22Rv1 (cell line): ENCODE measurements at regions not wholly inside any gene's neighbourhood (a gene's known extent, or its start where the extent isn't known, plus 50 kb on each side); places are given as distances from the start of the nearest gene placed in this dataset.

Experiments used
- CTCF ChIP-seq: fragments of 450-650 bp; IDR thresholded peaks from 2 replicates; pipeline ENCODE4 v1.5.1; 2017; ENCODE audit warnings: mild to moderate bottlenecking
- ZFX ChIP-seq: fragments of 450-650 bp; IDR thresholded peaks from 2 replicates; pipeline ENCODE4 v1.6.1; 2017; ENCODE audit warnings: antibody characterized with exemption, borderline replicate concordance

- no peak for TF ChIP-seq CTCF
- TF ChIP-seq ZFX: no peak
Measured at GRCh38 chr3:118298133-118298532, 736.5 kb downstream of the IGSF11 start.
